ENCODE measurements at regions not wholly inside any gene's neighbourhood (a gene's known extent, or its start where the extent isn't known, plus 50 kb on each side); places are given as distances from the start of the nearest gene placed in this dataset.

- DNase-seq, result peak; percentile 3
Observed at GRCh38 chr5:67493676-67494075, 297.1 kb upstream of the CD180 start.

DNA sequence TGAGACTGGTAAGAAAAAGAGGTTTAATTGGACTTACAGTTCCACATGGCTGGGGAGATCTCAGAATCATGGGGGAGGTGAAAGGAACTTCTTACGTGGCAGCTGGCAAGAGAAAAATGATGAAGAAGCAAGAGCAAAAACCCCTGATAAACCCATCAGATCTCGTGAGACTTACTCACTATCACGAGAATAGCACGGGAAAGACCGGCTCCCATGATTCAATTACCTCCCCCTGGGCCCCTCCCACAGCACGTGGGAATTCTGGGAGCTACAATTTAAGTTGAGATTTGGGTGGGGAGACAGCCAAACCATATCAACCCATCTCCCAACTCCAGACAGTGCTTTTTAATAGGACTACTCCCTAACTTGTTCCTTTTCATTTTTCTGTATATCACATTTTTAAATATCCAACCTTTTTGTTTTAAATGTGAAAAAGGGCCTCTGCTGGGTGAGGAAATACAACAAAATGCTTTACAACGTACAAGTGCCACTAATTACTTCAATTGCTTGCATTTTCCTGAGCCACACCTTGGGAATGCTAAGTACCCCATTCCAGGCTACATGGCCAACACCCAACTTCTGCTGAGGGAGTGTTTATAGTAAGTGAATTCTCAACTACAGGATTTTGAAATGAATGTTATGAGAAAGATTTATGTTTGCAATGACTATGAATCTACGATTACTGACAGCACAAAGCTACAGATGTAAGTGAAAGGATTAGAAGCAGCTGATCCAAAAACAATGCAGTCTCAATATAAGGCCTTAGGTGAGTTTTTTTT is 294.1 kb upstream of the CD180 start:
- no peak for DNase-seq

DNA sequence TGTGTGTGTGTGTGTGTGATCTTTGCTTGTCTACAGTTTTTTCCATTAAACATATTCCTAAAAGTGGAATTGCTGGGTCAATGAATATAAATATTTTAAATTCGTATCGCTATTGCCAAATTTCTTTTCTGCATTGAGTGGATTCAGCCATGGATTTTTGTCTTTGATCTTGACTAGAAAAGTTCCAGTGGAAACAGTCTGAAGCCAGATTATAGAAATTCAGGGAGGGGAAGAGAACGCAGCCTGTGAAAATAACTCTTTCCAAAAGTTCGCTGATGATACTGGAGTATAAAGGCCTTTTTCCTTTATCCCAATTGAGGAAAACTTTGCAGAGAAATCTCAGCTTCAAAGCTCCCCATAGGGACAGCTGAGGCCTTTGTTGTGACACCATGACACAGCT is 292.3 kb upstream of the CD180 start:
- DNase-seq, result no peak

DNA sequence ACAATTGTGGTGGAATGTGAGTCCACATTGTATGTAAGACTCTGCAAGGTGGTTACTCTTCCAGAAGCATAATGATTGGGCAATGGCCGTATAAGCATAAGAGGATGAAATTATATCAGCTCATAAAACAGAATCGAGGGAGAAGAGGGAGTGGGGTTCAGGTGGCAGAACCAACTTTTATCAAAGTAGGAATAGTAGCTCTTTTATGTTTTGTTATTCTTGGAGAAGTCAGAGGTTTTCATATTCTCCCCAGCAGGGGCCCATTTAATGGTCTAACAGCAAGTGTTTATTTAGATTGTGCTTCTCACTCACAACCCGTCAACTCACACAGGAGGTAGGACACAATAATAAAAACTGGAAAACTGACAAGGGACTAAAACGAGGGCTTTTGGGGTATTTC is 291.3 kb upstream of the CD180 start:
- DNase-seq, result no peak

GRCh38 chr5:67483453-67484030 is 286.9 kb upstream of the CD180 start:
- no peak for DNase-seq

GRCh38 chr5:67481362-67481761 is 284.8 kb upstream of the CD180 start:
- no peak for DNase-seq

GRCh38 chr5:67478337-67478736 is 281.7 kb upstream of the CD180 start:
- DNase-seq, result no peak

DNA sequence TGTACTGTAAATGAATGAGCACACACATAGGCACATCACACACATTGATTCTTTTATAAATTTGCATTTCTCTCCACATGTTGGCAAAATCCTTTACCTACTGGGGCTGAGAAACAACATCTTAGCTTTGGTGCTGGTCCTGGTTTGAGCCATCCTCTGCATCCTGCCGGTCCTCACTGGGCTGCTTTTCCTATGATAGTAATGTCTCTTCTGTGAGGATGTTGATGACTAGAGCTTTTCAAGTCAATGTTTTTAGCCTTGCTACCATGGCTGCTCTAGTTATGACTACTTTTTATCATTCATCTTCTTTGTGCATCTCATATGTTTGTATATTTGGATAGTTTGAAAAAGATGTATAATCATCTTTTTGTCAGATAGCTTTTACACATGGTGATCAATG is 280.4 kb upstream of the CD180 start:
- no peak for DNase-seq

DNA sequence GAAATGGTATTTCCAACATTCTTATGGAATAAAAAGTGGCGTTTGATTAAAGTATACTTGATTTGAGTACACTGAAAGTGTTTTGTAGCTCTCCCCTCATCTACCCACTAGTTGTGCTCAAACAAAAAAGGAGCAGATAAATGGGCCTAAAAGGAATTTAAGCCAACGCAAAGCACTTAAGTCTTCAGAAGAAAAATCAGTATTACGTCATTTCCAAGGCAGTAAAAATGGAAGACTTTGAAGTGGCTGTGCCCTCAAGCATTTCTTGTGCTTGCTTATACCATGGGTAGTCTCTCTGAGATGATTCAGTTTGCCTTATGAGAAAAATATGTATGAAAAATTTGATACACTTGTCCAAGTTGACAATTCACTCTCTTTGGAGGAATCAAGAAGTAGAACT is 279.9 kb upstream of the CD180 start:
- no peak for DNase-seq

DNA sequence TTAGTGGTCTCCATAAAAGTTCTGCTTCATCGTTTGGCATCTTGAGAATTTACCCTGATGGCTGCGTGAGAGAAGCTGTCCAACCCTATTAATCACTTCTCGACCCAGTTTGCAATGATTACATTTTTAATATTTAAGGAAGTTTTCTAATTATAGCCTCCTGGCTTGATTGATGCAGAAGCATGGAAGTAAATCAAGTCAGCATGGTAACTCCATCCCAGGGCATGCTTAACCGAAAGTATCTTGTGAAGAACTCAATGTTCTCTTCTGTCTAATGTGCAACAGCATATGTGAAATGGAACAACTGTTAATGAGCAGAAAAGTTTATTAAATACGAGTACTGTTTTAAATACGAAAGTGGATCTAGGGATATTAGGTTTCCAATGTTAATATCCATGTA is 278.9 kb upstream of the CD180 start:
- no peak for DNase-seq

GRCh38 chr5:67474597-67475238 is 278.1 kb upstream of the CD180 start:
- no peak for DNase-seq

- no peak for DNase-seq
Observed at GRCh38 chr5:67467110-67467509, 270.5 kb upstream of the CD180 start.

DNA sequence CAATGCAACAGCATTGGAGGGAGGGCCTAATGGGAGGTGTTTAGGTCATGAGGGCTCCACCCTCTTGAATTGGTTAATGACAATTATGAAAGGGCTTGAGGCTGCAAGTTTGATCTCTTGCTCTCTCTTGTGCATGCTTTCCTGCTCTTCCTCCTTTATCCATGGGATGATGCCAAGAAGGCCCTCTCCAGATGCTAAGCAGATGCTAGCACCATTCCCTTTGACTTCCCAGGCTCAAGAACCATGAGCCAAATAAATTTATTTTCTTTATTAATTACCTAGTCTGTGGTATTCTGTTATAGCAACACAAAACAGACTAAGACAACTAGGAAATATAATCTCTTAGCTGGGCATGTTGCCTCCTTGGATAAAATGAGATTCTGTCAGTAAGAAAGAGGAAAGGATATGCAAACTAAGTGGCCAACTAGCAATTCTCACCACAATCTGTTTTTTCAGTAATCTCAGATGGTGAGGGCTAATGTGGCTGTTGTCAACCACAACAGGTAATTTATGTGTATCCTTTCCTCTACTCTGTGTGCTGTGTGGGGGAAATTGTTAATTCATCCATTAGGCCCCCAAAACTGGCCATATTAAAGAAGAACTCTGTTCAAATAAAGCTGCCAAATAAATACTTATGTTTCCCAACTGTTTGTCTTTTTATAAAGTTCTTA is 269.1 kb upstream of the CD180 start:
- no peak for DNase-seq

DNA sequence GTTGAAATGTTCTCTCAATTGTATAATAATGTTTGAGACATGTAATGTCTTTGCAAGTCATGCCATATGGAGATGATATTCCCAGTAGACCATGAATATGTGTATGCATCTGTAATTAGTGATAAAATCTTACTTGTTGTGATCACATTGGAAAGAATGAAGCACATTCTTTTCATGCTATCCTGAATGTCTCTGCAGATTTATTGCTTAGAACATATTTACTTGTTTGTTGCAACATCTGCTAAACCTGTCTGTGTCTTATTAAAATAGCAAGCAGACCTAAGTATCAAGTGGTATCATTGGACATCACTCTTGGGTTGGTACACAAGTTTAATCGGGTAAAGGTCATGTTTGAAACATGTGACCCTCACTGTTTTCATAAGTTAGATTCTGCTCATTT is 265.5 kb upstream of the CD180 start:
- no peak for DNase-seq

GRCh38 chr5:67459253-67459652 is 262.7 kb upstream of the CD180 start:
- DNase-seq, result no peak

DNA sequence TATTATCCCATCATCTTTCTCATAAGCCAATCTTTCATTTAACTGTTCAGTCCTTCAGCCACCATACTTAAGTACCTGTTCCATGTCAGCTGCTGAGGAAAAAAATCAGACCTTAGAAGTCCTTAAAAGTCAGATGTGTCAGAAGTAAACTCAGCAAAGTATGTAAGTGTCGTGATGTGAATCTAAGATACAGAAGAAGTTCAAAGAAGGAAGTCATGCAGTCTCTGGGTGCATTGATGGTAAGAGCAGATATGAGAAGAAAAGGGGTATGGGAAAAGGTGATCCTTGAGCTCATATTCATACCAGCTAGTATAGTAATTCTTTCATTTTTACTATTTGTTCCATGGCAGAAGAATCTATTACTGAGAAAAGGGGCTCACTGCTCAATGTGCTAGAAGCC is 259.4 kb upstream of the CD180 start:
- no peak for DNase-seq

GRCh38 chr5:67454957-67455561 is 258.5 kb upstream of the CD180 start:
- DNase-seq, result no peak

- no peak for DNase-seq
Observed at GRCh38 chr5:67453111-67453905, 256.7 kb upstream of the CD180 start.

DNA sequence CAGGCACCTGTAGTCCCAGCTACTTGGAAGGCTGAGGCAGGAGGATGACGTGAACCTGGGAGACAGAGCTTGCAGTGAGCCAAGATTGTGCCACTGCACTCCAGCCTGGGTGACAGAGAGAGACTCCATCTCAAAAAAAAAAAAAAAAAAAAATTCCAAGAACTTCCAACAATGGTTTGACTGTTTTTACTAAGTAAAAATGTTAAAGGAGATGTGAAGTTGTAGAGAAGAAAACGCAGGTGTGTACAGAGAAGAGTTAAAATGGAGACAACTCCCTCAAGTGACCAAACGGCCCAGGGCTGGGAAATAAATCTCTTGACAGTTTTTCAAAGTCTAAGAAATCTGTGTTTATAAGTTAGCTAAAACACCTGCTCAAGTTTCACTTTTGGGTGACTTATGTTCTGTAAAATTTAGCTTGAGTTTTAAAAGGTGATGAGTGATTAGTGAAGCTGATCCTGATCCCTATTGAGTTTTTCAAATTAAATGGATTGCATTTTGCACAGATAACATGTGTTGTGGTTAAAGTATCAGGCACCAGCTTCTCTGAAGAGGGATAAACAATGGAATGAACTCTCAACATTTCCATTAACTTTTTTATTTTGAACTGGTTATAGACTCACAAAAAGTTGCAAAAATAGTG is 255.2 kb upstream of the CD180 start:
- DNase-seq, result no peak

GRCh38 chr5:67447732-67448131 is 251.1 kb upstream of the CD180 start:
- DNase-seq, result no peak

GRCh38 chr5:67437905-67438845 is 241.6 kb upstream of the CD180 start:
- DNase-seq, result no peak

Data from NCI-H526 treated with DMSO at 0.1 percent for 48 hours (cell line).